DMS 273 (cell line): ENCODE measurements at regions not wholly inside any gene's neighbourhood (a gene's known extent, or its start where the extent isn't known, plus 50 kb on each side); places are given as distances from the start of the nearest gene placed in this dataset.

ENCODE experiments used
- DNase-seq: peaks from one replicate; lab custom pipeline; 2025; ENCODE audit not compliant: unreplicated experiment; lab: John Stamatoyannopoulos, UW

DNA sequence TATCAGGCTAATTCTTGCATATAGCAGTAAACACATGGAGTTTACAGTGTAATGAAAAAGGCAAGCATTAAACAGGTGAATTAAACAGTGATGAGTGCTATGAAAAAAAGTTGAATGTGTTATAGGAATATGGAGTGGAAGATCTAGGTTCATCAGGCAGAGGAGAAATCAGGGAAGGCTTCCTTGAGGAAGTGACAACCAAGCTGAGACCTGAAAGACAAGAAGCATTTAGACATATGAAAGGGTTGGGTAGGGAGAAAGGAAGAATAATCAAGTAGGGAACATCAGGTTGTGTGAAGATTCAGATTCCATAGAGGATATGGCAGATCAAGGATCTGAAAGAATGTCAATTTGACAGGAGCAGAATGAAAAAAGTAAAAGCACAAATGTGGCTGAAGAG is 612.5 kb downstream of the PRELID2 start:
- no peak for DNase-seq

GRCh38 chr5:145221416-145221815 is 613.7 kb downstream of the PRELID2 start:
- no peak for DNase-seq

- DNase-seq = no peak
Observed at GRCh38 chr5:145220481-145220880, 614.7 kb downstream of the PRELID2 start.

DNA sequence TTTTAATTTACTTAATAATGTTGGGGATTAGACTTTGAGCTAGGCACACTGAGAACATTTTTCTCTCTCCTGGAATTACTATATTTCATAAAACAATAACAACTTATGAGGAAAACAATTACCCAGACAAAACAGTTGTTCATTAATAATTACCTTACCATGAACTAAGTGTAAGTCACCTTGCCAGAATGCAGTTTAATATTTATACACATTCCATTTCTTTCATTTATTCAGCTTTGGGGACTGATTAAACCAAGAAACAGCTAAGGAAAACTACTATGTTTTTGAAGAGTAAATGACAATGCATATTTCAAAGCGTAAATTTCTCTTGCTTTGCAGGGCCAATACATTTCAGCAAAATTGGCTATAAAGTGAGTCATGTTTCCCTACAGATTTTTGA is 616.2 kb downstream of the PRELID2 start:
- no peak for DNase-seq

- no peak for DNase-seq
Observed at GRCh38 chr5:145218019-145218418, 617.1 kb downstream of the PRELID2 start.

GRCh38 chr5:145210020-145210419 is 625.1 kb downstream of the PRELID2 start:
- no peak for DNase-seq

GRCh38 chr5:145205546-145205945 is 629.6 kb downstream of the PRELID2 start:
- DNase-seq = no peak

GRCh38 chr5:145204743-145205142 is 630.4 kb downstream of the PRELID2 start:
- peak; percentile 28 for DNase-seq

GRCh38 chr5:145203193-145203592 is 631.9 kb downstream of the PRELID2 start:
- no peak for DNase-seq

DNA sequence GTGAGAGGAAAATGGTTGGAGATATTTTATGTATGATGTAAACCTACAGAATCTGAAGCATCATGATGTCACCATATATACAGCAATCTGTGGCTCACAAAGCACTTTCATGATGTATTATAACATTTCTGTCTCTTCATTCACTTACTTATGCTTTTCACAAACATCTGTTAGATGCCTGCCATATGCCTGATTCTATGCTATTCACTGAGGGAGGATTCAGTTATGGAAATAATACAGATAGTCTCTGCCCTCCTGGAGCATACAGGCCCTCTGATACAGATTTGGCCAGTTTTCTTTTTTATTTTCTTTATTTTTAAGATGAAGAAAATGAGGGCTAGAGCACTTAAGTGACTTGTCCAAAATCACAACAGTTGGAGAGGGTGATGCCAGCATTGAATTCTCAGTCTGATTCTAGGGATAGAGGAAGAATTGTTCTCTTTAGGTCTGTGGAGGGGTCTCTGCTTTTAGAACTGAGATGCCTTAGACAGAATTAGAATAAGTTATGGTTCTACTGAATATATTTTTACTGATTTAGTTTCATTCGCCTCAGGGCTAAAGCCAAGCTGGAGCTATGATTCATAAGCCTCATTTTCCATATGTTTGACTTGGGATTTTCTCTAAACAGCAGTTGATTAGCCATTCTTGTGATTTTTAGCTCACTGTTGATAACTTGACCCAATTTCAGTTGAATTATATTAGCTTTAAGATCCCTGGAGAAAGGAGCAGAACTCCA is 636.4 kb downstream of the PRELID2 start:
- no peak for DNase-seq

- DNase-seq = no peak
Observed at GRCh38 chr5:145189746-145190145, 645.4 kb downstream of the PRELID2 start.

DNA sequence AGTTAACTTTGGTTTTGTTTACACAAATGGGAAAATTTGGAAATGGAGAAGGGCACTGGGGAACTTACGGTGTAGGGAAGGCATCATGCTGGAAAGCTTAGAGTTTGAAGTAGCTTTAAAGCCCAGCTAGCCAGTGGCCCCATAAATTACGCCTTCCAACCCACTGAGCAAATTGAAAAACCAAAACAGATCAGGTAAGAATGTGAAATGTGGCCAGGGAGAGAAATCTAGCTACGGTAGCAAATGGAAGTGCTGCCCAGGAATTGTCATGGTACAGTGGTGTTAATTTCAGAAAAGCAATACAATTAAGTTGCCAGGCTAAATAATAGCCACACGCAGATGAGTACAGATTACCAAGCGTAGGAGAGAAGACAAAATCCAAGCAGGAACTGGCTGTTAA is 654.8 kb downstream of the PRELID2 start:
- DNase-seq = no peak

DNA sequence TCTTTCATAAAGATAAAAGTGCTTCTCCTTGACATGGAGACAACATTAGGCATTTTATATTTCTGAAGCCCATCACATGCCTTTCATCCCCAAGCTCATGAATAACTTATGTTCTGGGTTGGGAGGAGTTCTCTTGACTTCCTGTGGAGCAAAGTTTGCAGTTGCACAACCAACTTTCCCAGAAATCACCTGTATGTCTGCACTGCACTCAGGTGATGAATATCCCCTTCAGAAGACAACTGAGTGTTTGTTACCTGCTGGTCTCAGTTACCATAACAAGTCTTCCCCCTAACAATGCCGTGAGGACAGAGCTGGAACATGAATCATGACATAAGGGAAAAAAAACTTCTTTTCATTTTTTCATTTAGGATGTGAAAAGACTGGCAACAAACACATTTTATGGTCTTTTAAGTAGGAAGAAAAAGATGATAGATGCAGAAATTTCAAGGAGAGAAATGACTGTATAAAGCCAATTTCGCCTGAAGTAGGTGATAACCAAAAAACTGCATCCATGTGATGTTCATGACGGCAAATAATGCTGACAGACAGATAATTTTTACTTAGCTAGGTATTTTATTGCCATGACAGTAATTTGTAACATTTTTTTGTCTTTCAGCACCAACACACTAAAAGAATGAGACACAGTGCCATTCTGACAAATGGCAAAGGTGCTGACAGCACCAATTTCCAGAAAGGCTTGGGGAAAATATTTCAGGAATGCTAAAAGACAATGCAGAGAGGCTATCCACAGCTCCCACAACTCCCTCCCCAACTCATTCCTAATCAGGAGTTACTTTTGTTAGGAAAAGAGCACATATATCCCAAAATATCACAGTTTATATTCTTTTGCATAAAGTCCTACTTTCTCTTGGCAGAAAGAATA is 656.3 kb downstream of the PRELID2 start:
- DNase-seq = no peak

DNA sequence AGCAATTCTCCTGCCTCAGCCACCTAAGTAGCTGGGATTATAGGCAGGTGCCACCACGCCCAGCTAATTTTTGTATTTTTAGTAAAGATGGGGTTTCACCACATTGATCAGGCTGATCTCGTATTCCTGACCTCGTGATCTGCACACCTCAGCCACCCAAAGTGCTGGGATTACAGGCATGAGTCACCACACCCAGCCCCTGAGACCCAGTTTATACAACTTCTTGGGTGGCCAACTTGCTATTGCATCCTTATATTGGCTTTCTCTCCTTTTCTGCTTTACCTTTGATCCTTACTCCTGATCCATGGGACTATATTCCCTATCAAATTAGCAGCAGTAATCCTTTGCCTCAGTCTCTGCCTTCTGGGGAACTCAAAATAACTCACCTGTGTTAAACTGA is 659.1 kb downstream of the PRELID2 start:
- DNase-seq = no peak

DNA sequence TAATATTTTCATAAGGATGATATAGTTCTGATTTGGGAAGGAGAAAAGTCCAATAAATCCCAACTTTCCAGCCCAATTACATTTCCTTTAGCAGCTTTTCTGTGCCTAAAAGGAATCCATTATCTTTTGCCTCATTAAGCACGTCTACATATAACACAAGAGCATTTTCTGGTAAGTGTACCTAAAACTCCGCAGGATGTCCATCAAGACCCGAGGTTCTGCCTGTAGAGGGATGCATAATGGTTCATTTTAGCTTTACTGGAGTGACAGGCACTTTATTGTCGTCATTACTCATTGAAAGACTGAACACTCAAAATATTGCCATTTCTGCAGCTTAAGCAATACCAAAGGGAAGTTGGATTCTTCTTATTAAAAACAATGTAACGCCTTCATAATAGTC is 669.0 kb downstream of the PRELID2 start:
- no peak for DNase-seq

DNA sequence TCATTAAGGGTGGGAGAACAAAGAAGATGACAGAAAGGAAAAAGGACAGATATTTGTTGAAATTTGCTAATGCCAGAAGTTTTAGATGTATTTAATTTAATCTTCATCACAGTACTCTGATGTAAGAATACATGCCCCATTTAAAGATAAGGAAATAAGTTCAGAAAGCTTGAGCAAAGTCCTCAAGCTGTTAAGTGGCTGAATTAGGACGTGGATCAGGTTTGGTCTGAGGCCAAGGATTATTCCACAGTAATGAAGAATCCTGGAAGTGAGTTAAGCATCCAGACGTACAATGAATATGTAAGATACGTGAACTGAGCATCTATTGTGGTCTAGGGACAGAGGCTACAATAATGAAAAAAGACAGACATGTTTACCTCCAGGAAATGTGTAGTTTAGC is 671.3 kb downstream of the PRELID2 start:
- DNase-seq = no peak

- DNase-seq = no peak
Observed at GRCh38 chr5:145162626-145163025, 672.5 kb downstream of the PRELID2 start.

GRCh38 chr5:145161391-145161790 is 673.8 kb downstream of the PRELID2 start:
- DNase-seq = no peak

- no peak for DNase-seq
Observed at GRCh38 chr5:145160679-145161078, 674.5 kb downstream of the PRELID2 start.

GRCh38 chr5:145158730-145159129 is 676.4 kb downstream of the PRELID2 start:
- DNase-seq = no peak

DNA sequence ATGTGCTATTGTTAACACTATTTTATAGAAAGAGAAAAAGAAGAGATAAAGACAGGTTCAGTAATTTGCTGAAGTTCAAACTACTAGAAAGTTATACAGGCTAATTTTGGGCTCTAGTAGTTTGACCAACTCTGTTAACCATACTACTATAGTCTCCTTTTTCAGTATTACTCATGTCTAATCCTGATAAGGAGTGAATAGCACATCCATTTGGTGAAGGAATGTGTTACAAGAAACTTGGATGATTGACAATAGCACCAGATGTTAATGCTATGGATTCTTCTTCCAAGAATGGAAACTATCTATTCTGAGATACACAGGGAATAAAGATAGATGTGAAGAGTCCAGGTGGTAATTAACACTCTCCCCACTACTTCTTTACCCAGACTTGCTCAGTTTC is 677.3 kb downstream of the PRELID2 start:
- no peak for DNase-seq

GRCh38 chr5:145141534-145141933 is 693.6 kb downstream of the PRELID2 start:
- no peak for DNase-seq
